H1 (cell line): ENCODE measurements at regions not wholly inside any gene's neighbourhood (a gene's known extent, or its start where the extent isn't known, plus 50 kb on each side); places are given as distances from the start of the nearest gene placed in this dataset.
A peak's percentile ranks its signal among the peaks of the same experiment; 100 is the strongest.

Source experiments
- CTCF ChIA-PET: fragments of 300-600 bp; sonication (Branson Sonifier 250); formaldehyde crosslinking; loops from one replicate; lab custom pipeline; 2021; ENCODE audit not compliant: partially characterized antibody; lab: Charles Lee
- POLR2A ChIA-PET: fragments of 300-600 bp; sonication (Branson Sonifier 250); formaldehyde crosslinking; loops from one replicate; lab custom pipeline; 2021; ENCODE audit warnings: inconsistent platforms; ENCODE audit not compliant: partially characterized antibody; lab: Charles Lee
- DNase-seq, 2 experiments: peaks; one replicate each; pipeline versions ENCODE4 v3.0.0 to v3.0.0-alpha.2; 2010 to 2022; ENCODE audit warnings: low spot score in 2 of 2, low read depth in 1 of 2, mixed read lengths in 1 of 2
- FAIRE-seq: peaks from 2 replicates; lab custom pipeline; 2011; peaks lifted over from hg19 to GRCh38; lab: Jason Lieb, UNC
- H2AFZ ChIP-seq: 2 replicates; pipeline ENCODE4 v1.8.1; 2012; ENCODE audit warnings: low read length, inconsistent platforms
- H2AK5ac ChIP-seq: 2 replicates; pipeline ENCODE4 v1.6.1; 2013; ENCODE audit warnings: low read depth, low read length
- H2BK120ac ChIP-seq: replicated peaks from 2 replicates; pipeline ENCODE3; 2013; ENCODE audit warnings: low read depth, low read length, inconsistent platforms
- H2BK12ac ChIP-seq: 2 replicates; pipeline ENCODE4 v1.6.1; 2013; ENCODE audit warnings: low read depth, low read length
- H2BK15ac ChIP-seq: 2 replicates; pipeline ENCODE4 v1.6.1; 2013; ENCODE audit warnings: low read length
- H2BK20ac ChIP-seq: 2 replicates; pipeline ENCODE4 v1.6.1; 2013; ENCODE audit warnings: low read length
- H2BK5ac ChIP-seq: 2 replicates; pipeline ENCODE4 v1.6.1; 2013; ENCODE audit warnings: low read depth, low read length
- H3K14ac ChIP-seq: 2 replicates; pipeline ENCODE4 v1.6.1; 2013; ENCODE audit warnings: inconsistent platforms; ENCODE audit not compliant: insufficient read length
- H3K18ac ChIP-seq: 2 replicates; pipeline ENCODE4 v1.6.1; 2013; ENCODE audit warnings: low read length; ENCODE audit errors: extremely low read depth
- H3K23ac ChIP-seq: 2 replicates; pipeline ENCODE4 v1.6.1; 2013; ENCODE audit warnings: inconsistent platforms; ENCODE audit not compliant: insufficient read length
- H3K23me2 ChIP-seq: 2 replicates; pipeline ENCODE4 v1.6.1; 2013; ENCODE audit warnings: low read depth, low read length
- H3K27ac ChIP-seq: 2 replicates; pipeline ENCODE4 v1.6.1; 2011; ENCODE audit warnings: low read depth, low read length, inconsistent platforms
- H3K27me3 ChIP-seq, 4 experiments: replicated peaks in 1 of 4; 1 replicate in 1 of 4; 2 replicates in 3 of 4; pipeline versions ENCODE4 v1.6.1 to v1.8.1; 2011 to 2013; ENCODE audit warnings: low read length in 3 of 4, mild to moderate bottlenecking in 3 of 4, inconsistent platforms in 2 of 4, mixed read lengths in 2 of 4, moderate library complexity in 1 of 4; ENCODE audit not compliant: control insufficient read depth in 3 of 4, insufficient read depth in 3 of 4; ENCODE audit errors: extremely low read depth in 1 of 4
- H3K36me3 ChIP-seq, 4 experiments: 2 replicates each; pipeline versions ENCODE4 v1.6.1 to v1.8.1; 2011 to 2013; ENCODE audit warnings: mild to moderate bottlenecking in 4 of 4, low read length in 3 of 4, moderate library complexity in 2 of 4, control low read depth in 1 of 4, inconsistent platforms in 1 of 4; ENCODE audit not compliant: insufficient read depth in 4 of 4, control insufficient read depth in 2 of 4
- H3K4ac ChIP-seq: replicated peaks from 2 replicates; pipeline ENCODE3; 2013; ENCODE audit warnings: low read length, low read depth, mixed read lengths, inconsistent platforms; ENCODE audit not compliant: insufficient read length
- H3K4me1 ChIP-seq, 4 experiments: replicated peaks in 1 of 4; 1 replicate in 1 of 4; 2 replicates in 3 of 4; pipeline versions ENCODE4 v1.6.1 to v1.8.1; 2011 to 2013; ENCODE audit warnings: low read length in 3 of 4, inconsistent platforms in 2 of 4, mixed read lengths in 1 of 4; ENCODE audit not compliant: insufficient read depth in 4 of 4, control insufficient read depth in 3 of 4
- H3K4me2 ChIP-seq, 2 experiments: 2 replicates each; pipeline versions ENCODE4 v1.6.1 to v1.8.1; 2011 to 2013; ENCODE audit warnings: low read depth in 2 of 2, low read length in 2 of 2, control low read depth in 1 of 2, inconsistent platforms in 1 of 2, mild to moderate bottlenecking in 1 of 2; ENCODE audit not compliant: insufficient read depth in 1 of 2
- H3K4me3 ChIP-seq, 4 experiments: fragments of 200-600, 300-600 bp in 1 of 4; sonication (generic), shearing (Covaris generic), sonication (Bioruptor Twin) in 1 of 4; 2 replicates each; pipeline versions ENCODE4 v1.5.1 to v1.8.1; 2011 to 2016; ENCODE audit warnings: low read length in 4 of 4, low read depth in 3 of 4, control low read depth in 2 of 4, inconsistent platforms in 2 of 4, mild to moderate bottlenecking in 2 of 4, mixed read lengths in 1 of 4, moderate library complexity in 1 of 4; ENCODE audit not compliant: insufficient read depth in 2 of 4; ENCODE audit errors: extremely low read depth in 1 of 4
- H3K56ac ChIP-seq: replicated peaks from 2 replicates; pipeline ENCODE3; 2013; ENCODE audit warnings: low read depth, mild to moderate bottlenecking, mixed read lengths, low read length, inconsistent platforms; ENCODE audit not compliant: insufficient read length
- H3K79me1 ChIP-seq: 2 replicates; pipeline ENCODE4 v1.6.1; 2013; ENCODE audit warnings: low read depth, low read length, control low read depth
- H3K79me2 ChIP-seq, 2 experiments: 2 replicates each; pipeline versions ENCODE4 v1.6.1 to v1.8.1; 2012 to 2013; ENCODE audit warnings: low read length in 2 of 2, mild to moderate bottlenecking in 2 of 2, inconsistent platforms in 1 of 2; ENCODE audit not compliant: insufficient read depth in 2 of 2, control insufficient read depth in 1 of 2
- H3K9ac ChIP-seq, 4 experiments: replicated peaks in 1 of 4; 1 replicate in 1 of 4; 2 replicates in 3 of 4; pipeline versions ENCODE4 v1.6.1 to v1.8.1; 2011 to 2013; ENCODE audit warnings: low read depth in 3 of 4, low read length in 3 of 4, control low read depth in 2 of 4, mild to moderate bottlenecking in 2 of 4, moderate library complexity in 2 of 4, inconsistent platforms in 1 of 4; ENCODE audit errors: extremely low read depth in 1 of 4
- H3K9me3 ChIP-seq, 2 experiments: 2 replicates each; pipeline versions ENCODE4 v1.6.1 to v1.8.1; 2012 to 2013; ENCODE audit warnings: mild to moderate bottlenecking in 2 of 2, moderate library complexity in 2 of 2, control low read depth in 1 of 2, inconsistent platforms in 1 of 2, low read depth in 1 of 2, low read length in 1 of 2, mixed read lengths in 1 of 2; ENCODE audit not compliant: insufficient read depth in 2 of 2
- H4K20me1 ChIP-seq, 2 experiments: replicated peaks in 1 of 2; 2 replicates each; pipeline versions ENCODE3 to v1.8.1; 2011 to 2013; ENCODE audit warnings: inconsistent platforms in 2 of 2, low read length in 2 of 2, mild to moderate bottlenecking in 1 of 2; ENCODE audit not compliant: insufficient read depth in 2 of 2, control insufficient read depth in 1 of 2
- H4K5ac ChIP-seq: 2 replicates; pipeline ENCODE4 v1.6.1; 2013; ENCODE audit warnings: low read length, low read depth, mixed read lengths, inconsistent platforms; ENCODE audit not compliant: insufficient read length
- H4K8ac ChIP-seq: 2 replicates; pipeline ENCODE4 v1.8.0; 2013; ENCODE audit warnings: mild to moderate bottlenecking, moderate library complexity, low read length, inconsistent platforms; ENCODE audit not compliant: insufficient read depth; ENCODE audit errors: extremely low read depth
- H4K91ac ChIP-seq: replicated peaks from 2 replicates; pipeline ENCODE3; 2013; ENCODE audit warnings: low read length, mixed read lengths, inconsistent platforms; ENCODE audit not compliant: insufficient read length
- EGR1 ChIP-seq: IDR thresholded peaks from 2 replicates; pipeline ENCODE4 v1.6.1; 2011; ENCODE audit warnings: low read depth, low read length, borderline replicate concordance
- NANOG ChIP-seq: IDR thresholded peaks from 2 replicates; pipeline ENCODE4 v1.6.1; 2011; ENCODE audit warnings: low read length, low read depth, mild to moderate bottlenecking, inconsistent platforms; ENCODE audit not compliant: insufficient read depth, poor library complexity, severe bottlenecking
- RBBP5 ChIP-seq: IDR thresholded peaks from 2 replicates; pipeline ENCODE4 v1.7.1; 2012; ENCODE audit warnings: low read depth, mild to moderate bottlenecking, inconsistent platforms, low read length, moderate library complexity, borderline replicate concordance
- SIX5 ChIP-seq: IDR thresholded peaks from 2 replicates; pipeline ENCODE4 v1.6.1; 2011; ENCODE audit warnings: mild to moderate bottlenecking, low read depth, low read length
- SUZ12 ChIP-seq: fragments of 200-600 bp; sonication (generic); IDR thresholded peaks from 2 replicates; pipeline ENCODE4 v1.6.1; 2012; ENCODE audit warnings: mild to moderate bottlenecking, inconsistent platforms, low read length, moderate library complexity, mixed read lengths
- WGBS, 2 experiments: shearing (Covaris generic) in 1 of 2; methylation state at CpG; one replicate each; pipeline versions ENCODE4 v1.1.6 to v1.1.7; 2013 to 2015; ENCODE audit warnings: low lambda C conversion rate in 2 of 2, mixed read lengths in 2 of 2, inconsistent platforms in 1 of 2, low coverage in 1 of 2, missing lambda C conversion rate in 1 of 2; ENCODE audit not compliant: insufficient replicate concordance in 2 of 2, insufficient coverage in 1 of 2, insufficient read length in 1 of 2; ENCODE audit errors: extremely low coverage in 1 of 2, missing lambda C conversion rate in 1 of 2; 5-methylcytosine and 5-hydroxymethylcytosine counted together

- Histone ChIP-seq H2BK15ac (no peak overlapping the region), H3K36me3 (no peaks in the 10 kb centered on the region), H3K79me1 (no peaks in the 10 kb centered on the region), H4K5ac (no peak overlapping the region), H3K23me2 (no peaks in the 10 kb centered on the region), H2BK12ac (no peak overlapping the region), H3K23ac (no peak overlapping the region), H3K56ac (no peak overlapping the region), H2BK20ac (no peak overlapping the region), H2AFZ (no peak overlapping the region), H3K4ac (no peak overlapping the region), H2AK5ac (no peak overlapping the region), H3K79me2 (no peaks in the 10 kb centered on the region), H3K14ac (no peak overlapping the region), H3K27ac (no peak overlapping the region), H2BK5ac (no peak overlapping the region), H3K27me3 (no peaks in the 10 kb centered on the region), H4K8ac (no peak overlapping the region), H3K4me3 (no peak overlapping the region), H3K9ac (no peak overlapping the region), H3K4me1 (peaks cover 0 to 15% (median 5%) of the 10 kb centered on the region in 4 experiments; a peak in 4 of 7 replicates), H4K91ac (no peak overlapping the region), H3K9me3 (peaks cover 6 to 10% of the 10 kb centered on the region in 2 experiments), H4K20me1 (no peaks in the 10 kb centered on the region), H2BK120ac (peak overlapping the region; percentile 40), H3K4me2 (no peak overlapping the region), H3K18ac (no peak overlapping the region)
- WGBS, 2 experiments: 84% methylated on average over 2 of the region's 2 CpGs; no CpG with 5 or more reads in 1 of the 2 experiments
- FAIRE-seq (no peak), DNase-seq (no peak)
- CTCF ChIA-PET: interaction anchor here (1.1 kb wide), 1 partner anchor 13 kb away, joined by 3 read pairs; no protein-coding TSS in a partner anchor
- POLR2A ChIA-PET: no interaction called here
- TF ChIP-seq SIX5 (no peak), SUZ12 (no peak), RBBP5 (no peak), NANOG (no peak), EGR1 (no peak)
Measured at GRCh38 chr12:29882846-29883245, 99.1 kb upstream of the TMTC1 start.
